Sigmoid colon (tissue), 6 donors: ENCODE measurements at regions not wholly inside any gene's neighbourhood (a gene's known extent, or its start where the extent isn't known, plus 50 kb on each side); places are given as distances from the start of the nearest gene placed in this dataset.

Experiments used
- DNase-seq: peaks from one replicate; pipeline ENCODE4 v3.0.0-alpha.2; 2019
- H3K27ac ChIP-seq, 4 donors: fragments of 200-600 bp; sonication (generic); one replicate each; pipeline ENCODE4 v1.5.1; 2016 to 2019; ENCODE audit warnings: mild to moderate bottlenecking in 1 of 4
- H3K27me3 ChIP-seq, 3 donors: fragments of 200-600 bp; sonication (generic); one replicate each; pipeline ENCODE4 v1.5.1; 2019; ENCODE audit warnings: mild to moderate bottlenecking in 1 of 3
- H3K36me3 ChIP-seq, 4 donors: fragments of 200-600 bp; sonication (generic); one replicate each; pipeline ENCODE4 v1.5.1; 2016 to 2019
- H3K4me1 ChIP-seq, 4 donors: fragments of 200-600 bp; sonication (generic); one replicate each; pipeline ENCODE4 v1.5.1; 2017 to 2019
- H3K4me3 ChIP-seq, 4 donors: fragments of 200-600 bp; sonication (generic); one replicate each; pipeline ENCODE4 v1.5.1; 2017 to 2019; ENCODE audit warnings: mild to moderate bottlenecking in 2 of 4, moderate library complexity in 1 of 4
- H3K9me3 ChIP-seq, 4 donors: fragments of 200-600 bp in 3 of 4; sonication (generic) in 3 of 4; one replicate each; pipeline versions ENCODE4 v1.5.1 to v1.6.1; 2013 to 2019
- CTCF ChIP-seq, 4 experiments: fragments of 450-650 bp in 3 of 4; fragments of 200-600 bp in 1 of 4; IDR thresholded peaks; one replicate each; pipeline ENCODE4 v1.5.1; 2016 to 2019; ENCODE audit warnings: antibody characterized with exemption in 4 of 4, mild to moderate bottlenecking in 3 of 4, moderate library complexity in 2 of 4
- EP300 ChIP-seq, 4 donors: sonication (generic); formaldehyde crosslinking; IDR thresholded peaks; one replicate each; pipeline ENCODE4 v1.6.1; 2017; ENCODE audit warnings: antibody characterized with exemption in 4 of 4
- POLR2A ChIP-seq, 2 donors: fragments of 450-650 bp; IDR thresholded peaks; one replicate each; pipeline ENCODE4 v1.6.1; 2016; ENCODE audit warnings: antibody characterized with exemption in 2 of 2, mild to moderate bottlenecking in 2 of 2, moderate library complexity in 2 of 2
- POLR2AphosphoS5 ChIP-seq, 4 donors: sonication (generic); formaldehyde crosslinking; IDR thresholded peaks; one replicate each; pipeline ENCODE4 v1.6.1; 2017; ENCODE audit warnings: antibody characterized with exemption in 4 of 4
- WGBS, 2 donors: extraction: QIAGEN DNeasy Blood & Tissue Kit; methylation state at CpG; one replicate each; pipeline ENCODE4 v1.1.7; 2013; 5-methylcytosine and 5-hydroxymethylcytosine counted together
- intact Hi-C: fragments of 100-400 bp; cut with DNase I; formaldehyde crosslinking; loops from one replicate; pipeline ENCODE4 v1.15.1; 2023
- donor health status: healthy with polysubstance abuse.
- donor health status: healthy.

- H3K27ac ChIP-seq = no peak overlapping the region
- H3K27me3 ChIP-seq = no peaks in the 10 kb centered on the region
- H3K9me3 ChIP-seq = no peaks in the 10 kb centered on the region
- H3K4me3 ChIP-seq = no peak overlapping the region
- intact Hi-C loops = no loop called here
- DNase-seq = no peak
- no peaks in the 10 kb centered on the region for H3K36me3 ChIP-seq
- no peaks in the 10 kb centered on the region for H3K4me1 ChIP-seq
- no peak for TF ChIP-seq CTCF (IDR thresholded peaks at IDR 0.05)
- TF ChIP-seq POLR2AphosphoS5 (IDR thresholded peaks at IDR 0.05) = no peak
- TF ChIP-seq POLR2A (IDR thresholded peaks at IDR 0.05) = no peak
- no peak for TF ChIP-seq EP300 (IDR thresholded peaks at IDR 0.05)
Measured at GRCh38 chr14:85731186-85731585, 201.2 kb downstream of the FLRT2 start.

GRCh38 chr14:85728476-85729065 lies 198.6 kb downstream of the FLRT2 start:
- Histone ChIP-seq H3K4me1 (no peaks in the 10 kb centered on the region), H3K9me3 (no peaks in the 10 kb centered on the region), H3K36me3 (no peaks in the 10 kb centered on the region), H3K27me3 (no peaks in the 10 kb centered on the region), H3K4me3 (no peak overlapping the region), H3K27ac (no peak overlapping the region)
- DNase-seq = no peak
- TF ChIP-seq EP300 (IDR thresholded peaks at IDR 0.05) (no peak), POLR2AphosphoS5 (IDR thresholded peaks at IDR 0.05) (no peak), POLR2A (IDR thresholded peaks at IDR 0.05) (no peak), CTCF (IDR thresholded peaks at IDR 0.05) (no peak)
- WGBS, 2 donors = 58 to 61% methylated on average over 3 of the region's 3 CpGs
- intact Hi-C loops = no loop called here

- no peaks in the 10 kb centered on the region for H3K27me3 ChIP-seq
- no peak overlapping the region for H3K27ac ChIP-seq
- no peak for TF ChIP-seq POLR2AphosphoS5 (IDR thresholded peaks at IDR 0.05)
- TF ChIP-seq POLR2A (IDR thresholded peaks at IDR 0.05) = no peak
- TF ChIP-seq CTCF (IDR thresholded peaks at IDR 0.05) = no peak
- no peak for TF ChIP-seq EP300 (IDR thresholded peaks at IDR 0.05)
- H3K4me3 ChIP-seq = no peak overlapping the region
- no peaks in the 10 kb centered on the region for H3K9me3 ChIP-seq
- no peak for DNase-seq
- intact Hi-C loops = no loop called here
- H3K4me1 ChIP-seq = no peaks in the 10 kb centered on the region
- H3K36me3 ChIP-seq = no peaks in the 10 kb centered on the region
- 66 to 84% methylated on average over 1 of the region's 1 CpG for WGBS, 2 donors
Measured at GRCh38 chr14:85714069-85714468, 184.1 kb downstream of the FLRT2 start.

- intact Hi-C loops = no loop called here
Measured at GRCh38 chr14:85711620-85712019, 181.7 kb downstream of the FLRT2 start.

More at GRCh38 chr14:85711620-85712019, 181.7 kb downstream of the FLRT2 start:
- 85 to 86% methylated on average over 2 of the region's 2 CpGs for WGBS, 2 donors
- no peaks in the 10 kb centered on the region for H3K27me3 ChIP-seq
- no peak for DNase-seq
- H3K4me1 ChIP-seq = no peaks in the 10 kb centered on the region
- no peaks in the 10 kb centered on the region for H3K9me3 ChIP-seq
- H3K27ac ChIP-seq = no peak overlapping the region
- H3K36me3 ChIP-seq = no peaks in the 10 kb centered on the region
- no peak overlapping the region for H3K4me3 ChIP-seq
- no peak for TF ChIP-seq CTCF (IDR thresholded peaks at IDR 0.05)
- no peak for TF ChIP-seq POLR2AphosphoS5 (IDR thresholded peaks at IDR 0.05)
- TF ChIP-seq POLR2A (IDR thresholded peaks at IDR 0.05) = no peak
- TF ChIP-seq EP300 (IDR thresholded peaks at IDR 0.05) = no peak
